ENCODE measurements at regions not wholly inside any gene's neighbourhood (a gene's known extent, or its start where the extent isn't known, plus 50 kb on each side); places are given as distances from the start of the nearest gene placed in this dataset.

GRCh38 chr10:123359539-123359938, 205.3 kb downstream of the BUB3 start:
- no peaks in the 10 kb centered on the region for H4K20me1 ChIP-seq (ENCODE audit: insufficient read depth, low read length)
- H3K79me2 ChIP-seq (ENCODE audit: insufficient read depth, low read length) = no peaks in the 10 kb centered on the region
- in situ Hi-C loops (cut with HindIII; ENCODE audit: extremely low pct_ligation_motif_present, low pct_unique_long_range_greater_than_20kb) (no loop called here), intact Hi-C loops (cut with micrococcal nuclease; ENCODE audit: unreplicated experiment) (no loop called here)
- H3K9ac ChIP-seq (ENCODE audit: insufficient read depth, low read depth, low read length) = no peak overlapping the region
- no peak overlapping the region for H2AFZ ChIP-seq (ENCODE audit: low read length)
- no peaks in the 10 kb centered on the region for H3K36me3 ChIP-seq (replicated peaks in 1 of 2; ENCODE audit: control insufficient read depth in 1 of 2, insufficient read depth in 2 of 2, low read length in 2 of 2)
- POLR2A ChIA-PET = no interaction called here
- CTCF ChIA-PET (ENCODE audit: low intra/inter-chr PET ratio, low total read pairs) = no interaction called here
- DNase-seq (ENCODE audit: low spot score) (no peak), FAIRE-seq (no peak), ATAC-seq (no peak)
- H3K27me3 ChIP-seq (ENCODE audit: control insufficient read depth in 1 of 2, insufficient read depth in 2 of 2, low read length in 2 of 2) = peaks cover under 1 to 15% of the 10 kb centered on the region in 2 experiments; a peak in 4 of 5 replicates
- 29% methylated on average over 2 of the region's 2 CpGs for WGBS (ENCODE audit: low lambda C conversion rate)
- H3K4me3 ChIP-seq (replicated peaks in 1 of 3; ENCODE audit: insufficient read depth in 1 of 3, low read depth in 2 of 3, low read length in 3 of 3) = no peak overlapping the region
- no peak overlapping the region for H3K4me2 ChIP-seq (ENCODE audit: low read depth, low read length)
- H3K9me3 ChIP-seq (ENCODE audit: low read length) = no peaks in the 10 kb centered on the region
- no peak for TF ChIP-seq SOX5 (CRISPR knock-in tag; IDR thresholded peaks at IDR 0.05; ENCODE audit: borderline replicate concordance)
- no peak for TF ChIP-seq ZNF280B (CRISPR knock-in tag; IDR thresholded peaks at IDR 0.05; ENCODE audit: borderline replicate concordance)
- no peak for TF ChIP-seq CBX1 (IDR thresholded peaks at IDR 0.05; ENCODE audit: low read depth)
- TF ChIP-seq, protein P1, sequence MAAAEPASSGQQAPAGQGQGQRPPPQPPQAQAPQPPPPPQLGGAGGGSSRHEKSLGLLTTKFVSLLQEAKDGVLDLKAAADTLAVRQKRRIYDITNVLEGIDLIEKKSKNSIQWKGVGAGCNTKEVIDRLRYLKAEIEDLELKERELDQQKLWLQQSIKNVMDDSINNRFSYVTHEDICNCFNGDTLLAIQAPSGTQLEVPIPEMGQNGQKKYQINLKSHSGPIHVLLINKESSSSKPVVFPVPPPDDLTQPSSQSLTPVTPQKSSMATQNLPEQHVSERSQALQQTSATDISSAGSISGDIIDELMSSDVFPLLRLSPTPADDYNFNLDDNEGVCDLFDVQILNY (CRISPR knock-in tag; conservative IDR thresholded peaks at IDR 0.05) = no peak
- TF ChIP-seq ZBTB39 (CRISPR knock-in tag; IDR thresholded peaks at IDR 0.05) = no peak
- TF ChIP-seq ZBTB49 (CRISPR knock-in tag; IDR thresholded peaks at IDR 0.05; ENCODE audit: borderline replicate concordance) = no peak
- no peak for TF ChIP-seq NFKBIZ (CRISPR knock-in tag; IDR thresholded peaks at IDR 0.05)
- no peaks in the 10 kb centered on the region for H3K4me1 ChIP-seq (ENCODE audit: insufficient read depth, low read length)
- H3K27ac ChIP-seq (ENCODE audit: extremely low read length, insufficient read depth, low read length) = no peak overlapping the region
- no TSS peak for BruUV-seq (replicated peaks)

Measured in HepG2 (cell line).